Hypothalamus (tissue), 51 donors: ENCODE measurements at regions not wholly inside any gene's neighbourhood (a gene's known extent, or its start where the extent isn't known, plus 50 kb on each side); places are given as distances from the start of the nearest gene placed in this dataset.
"Not testable (repeated sequence)": the region's sequence is repeated elsewhere in the genome, so short reads cannot be mapped to it uniquely, and the experiment has no call there.

ENCODE experiments used
- DNase-seq, 51 donors: peaks; one replicate each; lab custom pipeline; 2025; lab: John Stamatoyannopoulos, UW

- DNase-seq: no peak
Measured at GRCh38 chr7:91355695-91356435, 91.6 kb downstream of the FZD1 start.

- no peak for DNase-seq
Measured at GRCh38 chr7:91356915-91357314, 92.7 kb downstream of the FZD1 start.

GRCh38 chr7:91357379-91357778 is 93.1 kb downstream of the FZD1 start:
- DNase-seq: no peak

DNA sequence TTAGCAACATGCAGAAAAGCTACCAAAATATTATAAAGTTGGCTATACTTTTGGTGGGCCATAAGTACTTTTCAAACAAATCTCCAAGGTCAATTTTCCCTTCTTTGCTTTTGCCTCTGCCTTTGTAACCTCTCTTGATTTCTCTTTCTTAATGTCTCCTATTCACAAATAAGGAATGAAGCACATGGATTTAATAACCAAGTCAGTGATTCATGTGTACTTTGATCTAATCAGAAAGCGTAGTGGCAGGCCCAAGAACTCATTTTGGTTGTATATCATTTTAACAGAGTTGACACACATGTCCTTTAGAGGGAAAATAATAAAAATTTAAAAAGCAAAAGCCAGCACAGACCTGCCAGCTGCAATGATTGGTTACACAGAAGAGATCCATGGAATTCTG is 93.7 kb downstream of the FZD1 start:
- DNase-seq: no peak

DNA sequence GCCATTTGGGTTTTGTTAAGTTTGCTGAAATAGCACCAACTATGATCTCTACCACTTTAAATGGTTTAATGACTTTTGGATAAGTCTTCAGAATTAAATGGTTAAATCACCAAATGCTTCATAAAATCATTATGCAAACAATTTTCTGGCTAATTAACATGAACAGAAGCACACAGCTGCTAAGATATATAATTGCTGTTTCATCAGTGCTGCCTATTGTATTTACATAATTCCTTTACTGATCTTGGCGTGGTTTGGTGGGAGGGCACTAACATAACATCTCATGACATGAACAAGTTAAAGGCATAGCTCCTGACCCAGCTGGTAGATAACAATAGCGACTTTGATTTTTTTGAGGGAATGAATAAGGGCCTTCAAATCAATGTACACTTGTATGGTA is 94.1 kb downstream of the FZD1 start:
- DNase-seq: no peak

- DNase-seq: not testable (repeated sequence)
Measured at GRCh38 chr7:91365097-91365496, 100.9 kb downstream of the FZD1 start.

DNA sequence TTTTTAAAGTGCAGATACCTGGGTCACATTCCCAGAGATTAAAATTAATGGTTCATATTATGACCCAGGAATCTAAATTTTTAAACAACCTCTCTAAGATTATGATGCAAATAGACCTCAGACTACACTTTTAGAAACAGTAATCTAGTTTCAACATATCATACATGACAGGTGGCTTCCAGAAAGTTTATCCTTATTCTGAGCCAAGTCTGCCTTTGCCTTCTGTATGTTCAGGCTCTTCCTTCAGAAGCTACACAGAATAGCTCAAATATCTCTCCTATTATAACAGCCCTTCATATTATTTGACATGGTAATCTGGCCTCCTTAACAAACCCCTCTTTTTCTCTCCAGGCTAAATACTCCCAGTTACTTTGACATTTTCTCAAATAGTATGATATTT is 101.9 kb downstream of the FZD1 start:
- DNase-seq: no peak

DNA sequence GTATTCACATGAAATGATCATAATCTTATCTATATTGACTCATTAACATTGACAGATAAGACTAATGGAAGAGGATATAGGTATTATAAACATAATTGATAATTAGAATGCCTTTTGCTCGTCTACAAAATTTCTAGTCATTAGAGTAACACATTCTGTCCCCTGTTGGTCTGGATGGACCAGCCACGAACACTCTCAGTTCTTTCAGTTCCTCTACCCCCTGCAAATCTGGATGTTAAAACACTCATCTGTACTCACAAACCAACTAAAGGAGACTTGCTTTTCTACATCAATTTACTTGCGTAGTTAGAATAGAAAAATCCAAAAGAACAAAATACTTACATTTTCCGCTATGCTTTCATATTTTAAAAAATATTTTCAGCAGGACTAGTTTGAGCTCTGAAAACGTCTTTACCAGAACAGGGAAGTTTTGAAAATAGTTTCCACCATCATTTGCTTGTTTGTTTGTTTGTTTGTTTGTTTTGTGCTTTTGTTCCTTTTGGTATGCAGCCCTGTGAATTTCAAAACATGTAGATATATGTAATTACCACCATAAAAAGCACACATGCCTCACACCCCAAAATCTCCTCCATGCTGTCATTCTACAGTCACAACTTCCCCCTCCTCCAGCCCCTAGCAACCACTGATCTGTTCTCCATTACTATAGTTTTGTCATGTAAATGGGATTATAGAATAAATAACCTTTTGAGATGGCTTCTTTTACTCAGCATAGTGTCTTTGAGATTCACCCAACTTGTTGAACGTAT is 103.8 kb downstream of the FZD1 start:
- no peak for DNase-seq

GRCh38 chr7:91372323-91372722 is 108.1 kb downstream of the FZD1 start:
- DNase-seq: no peak

- no peak for DNase-seq
Measured at GRCh38 chr7:91373111-91373800, 109.0 kb downstream of the FZD1 start.

DNA sequence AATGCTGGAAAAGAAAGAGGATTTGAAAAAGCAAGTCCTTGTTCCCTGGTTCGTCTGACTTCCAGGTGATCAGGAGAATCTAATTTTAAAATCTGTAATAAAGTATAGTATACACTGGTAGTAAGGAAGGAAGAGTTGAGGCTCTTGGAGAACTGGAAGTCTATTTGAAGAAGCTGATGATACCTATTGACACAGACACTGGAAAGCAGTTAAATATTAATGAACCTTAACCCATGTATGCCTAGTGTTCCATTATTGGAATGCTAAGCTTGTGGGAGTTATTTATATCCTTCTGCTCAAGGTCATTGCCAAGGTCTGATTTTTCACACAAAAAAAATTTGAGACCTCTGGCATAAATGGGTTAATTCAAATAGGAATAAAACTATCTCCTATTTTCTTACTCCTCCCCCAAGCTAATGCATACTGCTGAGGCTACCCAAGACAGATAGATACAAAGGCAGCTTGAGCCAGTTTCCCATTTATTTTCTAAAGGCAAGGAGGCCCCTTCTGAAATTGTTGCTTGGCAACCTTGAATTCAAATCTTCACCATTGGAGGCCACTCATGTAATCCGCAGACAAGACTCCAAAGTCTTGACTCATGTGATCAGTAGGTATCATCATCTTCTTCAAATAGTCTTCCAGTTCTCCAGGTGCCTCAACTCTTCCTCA is 110.2 kb downstream of the FZD1 start:
- DNase-seq: no peak

- DNase-seq: no peak
Measured at GRCh38 chr7:91375378-91375777, 111.1 kb downstream of the FZD1 start.

DNA sequence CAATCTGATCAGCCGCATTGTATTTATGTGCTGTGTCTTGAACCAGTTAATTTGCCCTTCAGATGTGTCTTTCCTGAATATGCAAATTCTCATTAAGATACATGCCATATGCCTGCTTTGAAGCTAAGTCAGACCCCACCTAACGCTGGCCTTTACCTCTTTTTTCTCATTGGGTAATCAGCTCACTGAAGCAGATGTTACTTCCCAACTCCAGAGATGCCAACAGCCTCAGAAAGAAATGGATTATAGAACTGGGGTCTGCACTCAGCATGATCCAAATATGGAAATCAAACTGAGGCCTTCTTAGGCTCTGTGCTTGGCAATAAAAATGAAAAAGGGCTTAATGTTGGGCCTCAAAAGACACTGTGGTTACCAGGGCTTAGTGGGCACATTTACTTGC is 113.9 kb downstream of the FZD1 start:
- no peak for DNase-seq

DNA sequence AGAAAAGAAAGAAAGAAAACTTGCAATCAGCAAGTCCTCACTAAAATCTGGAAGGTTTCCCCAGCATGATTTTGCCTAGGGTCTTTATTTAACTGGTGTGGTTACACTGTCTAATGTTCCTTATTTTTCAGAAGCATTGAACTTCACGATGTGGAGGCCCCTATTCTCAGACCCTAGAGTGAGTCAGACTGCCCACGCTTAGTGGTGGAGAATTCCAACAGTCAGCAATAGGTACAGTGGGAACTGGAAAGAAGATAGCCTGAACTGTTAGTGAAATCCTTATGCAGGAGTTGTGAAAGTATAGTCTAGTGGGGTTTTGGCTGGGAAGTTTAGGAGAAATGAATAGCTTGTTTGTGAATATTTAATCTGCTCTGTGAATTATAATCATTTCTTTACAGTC is 115.0 kb downstream of the FZD1 start:
- no peak for DNase-seq

DNA sequence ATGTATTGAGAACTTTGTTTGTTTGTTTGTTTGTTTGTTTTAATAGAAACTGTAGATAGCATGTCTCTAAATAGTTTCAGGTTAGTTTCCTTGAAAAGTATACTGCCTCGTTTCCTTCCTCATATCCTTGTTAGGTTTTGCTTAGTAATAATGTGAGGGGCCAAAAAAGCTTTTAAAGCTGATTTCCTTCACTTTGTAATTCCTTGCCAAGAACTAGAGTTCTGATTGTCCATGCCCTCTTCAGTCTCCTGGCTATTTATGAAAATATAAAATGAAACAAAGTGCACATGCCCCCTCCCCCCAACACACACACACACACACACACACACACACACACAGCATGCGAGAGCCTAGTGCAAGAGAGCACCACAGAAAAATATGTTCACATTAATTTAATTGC is 115.8 kb downstream of the FZD1 start:
- no peak for DNase-seq

DNA sequence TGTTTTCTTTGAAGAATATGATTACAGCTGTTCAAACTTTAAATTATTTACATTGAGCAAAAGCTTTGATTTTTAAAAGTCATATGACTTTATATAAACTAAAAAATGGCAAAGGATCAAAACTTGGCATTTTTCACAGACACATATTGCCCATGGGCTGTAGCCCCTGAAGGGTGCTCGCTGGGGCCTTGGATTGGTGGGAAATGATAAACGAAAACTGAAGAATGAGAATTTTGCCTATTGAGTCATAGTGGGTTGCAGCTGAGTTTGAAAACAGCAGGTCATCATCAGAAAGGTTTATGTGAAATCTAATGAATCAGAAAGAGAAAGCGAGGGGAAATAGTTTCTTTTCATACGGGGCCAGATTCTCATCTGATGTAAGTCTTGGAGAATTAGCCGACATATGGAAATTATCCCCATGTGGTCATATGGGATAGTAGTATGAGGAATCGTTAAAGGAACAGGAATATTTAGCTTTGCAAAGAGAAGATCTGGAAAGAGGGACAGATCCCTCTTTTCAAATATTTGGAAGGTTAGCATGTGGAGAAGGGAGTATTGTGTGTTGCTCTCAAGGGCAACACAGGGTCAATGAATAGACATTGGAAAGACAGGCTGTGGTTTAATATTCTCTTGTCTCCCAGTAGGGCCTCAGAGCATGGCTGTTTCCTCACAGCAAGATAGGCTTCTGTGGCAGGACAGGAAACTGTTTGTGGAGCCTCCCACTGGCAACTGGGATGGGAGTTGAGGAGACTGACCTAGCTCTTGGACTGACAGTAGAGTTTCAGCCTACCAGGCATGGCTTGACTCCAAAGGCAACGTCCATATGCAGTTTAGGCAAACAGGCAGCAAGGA is 119.0 kb downstream of the FZD1 start:
- DNase-seq: no peak

GRCh38 chr7:91383905-91384274 is 119.7 kb downstream of the FZD1 start:
- DNase-seq: no peak

DNA sequence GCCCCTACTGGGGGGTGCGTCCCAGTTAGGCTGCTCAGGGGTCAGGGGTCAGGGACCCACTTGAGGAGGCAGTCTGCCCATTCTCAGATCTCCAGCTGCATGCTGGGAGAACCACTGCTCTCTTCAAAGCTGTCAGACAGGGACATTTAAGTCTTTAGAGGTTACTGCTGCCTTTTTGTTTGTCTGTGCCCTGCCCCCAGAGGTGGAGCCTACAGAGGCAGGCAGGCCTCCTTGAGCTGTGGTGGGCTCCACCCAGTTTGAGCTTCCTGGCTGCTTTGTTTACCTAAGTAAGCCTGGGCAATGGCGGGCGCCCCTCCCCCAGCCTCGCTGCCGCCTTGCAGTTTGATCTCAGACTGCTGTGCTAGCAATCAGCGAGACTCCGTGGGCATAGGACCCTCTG is 130.5 kb downstream of the FZD1 start:
- not testable (repeated sequence) for DNase-seq

GRCh38 chr7:91395313-91395712 is 131.1 kb downstream of the FZD1 start:
- not testable (repeated sequence) for DNase-seq

GRCh38 chr7:91397096-91397495 is 132.9 kb downstream of the FZD1 start:
- DNase-seq: no peak
